ENCODE measurements at regions not wholly inside any gene's neighbourhood (a gene's known extent, or its start where the extent isn't known, plus 50 kb on each side); places are given as distances from the start of the nearest gene placed in this dataset.

- H3K4me1 ChIP-seq (ENCODE audit: insufficient read depth, low read length), result peaks cover 8% of the 10 kb centered on the region
- H3K27me3 ChIP-seq (ENCODE audit: insufficient read depth, low read length), result no peaks in the 10 kb centered on the region
- no peak overlapping the region for H3K4me3 ChIP-seq (ENCODE audit: low read length)
- H3K9me3 ChIP-seq (ENCODE audit: low read length), result peaks cover 2% of the 10 kb centered on the region
- no peak overlapping the region for H2AFZ ChIP-seq (ENCODE audit: low read depth, low read length)
- peaks cover 2% of the 10 kb centered on the region for H3K36me3 ChIP-seq (ENCODE audit: insufficient read depth, low read length)
Observed at GRCh38 chr17:77414811-77415400, 274.1 kb downstream of the SEC14L1 start.

GRCh38 chr17:77416105-77416713, 275.4 kb downstream of the SEC14L1 start:
- Histone ChIP-seq H2AFZ (ENCODE audit: low read depth, low read length) (no peak overlapping the region), H3K27me3 (ENCODE audit: insufficient read depth, low read length) (no peaks in the 10 kb centered on the region), H3K36me3 (ENCODE audit: insufficient read depth, low read length) (no peaks in the 10 kb centered on the region), H3K9me3 (ENCODE audit: low read length) (peaks cover 2% of the 10 kb centered on the region), H3K4me3 (ENCODE audit: low read length) (no peak overlapping the region), H3K4me1 (ENCODE audit: insufficient read depth, low read length) (peaks cover 10% of the 10 kb centered on the region)

- Histone ChIP-seq H3K27me3 (ENCODE audit: insufficient read depth, low read length) (no peaks in the 10 kb centered on the region), H3K4me3 (ENCODE audit: low read length) (no peak overlapping the region), H3K4me1 (ENCODE audit: insufficient read depth, low read length) (peaks cover 10% of the 10 kb centered on the region), H2AFZ (ENCODE audit: low read depth, low read length) (no peak overlapping the region), H3K36me3 (ENCODE audit: insufficient read depth, low read length) (no peaks in the 10 kb centered on the region), H3K9me3 (ENCODE audit: low read length) (no peaks in the 10 kb centered on the region)
Observed at GRCh38 chr17:77417575-77417974, 276.8 kb downstream of the SEC14L1 start.

GRCh38 chr17:77418609-77419008, 277.8 kb downstream of the SEC14L1 start:
- H3K4me3 ChIP-seq (ENCODE audit: low read length), result no peak overlapping the region
- no peaks in the 10 kb centered on the region for H3K27me3 ChIP-seq (ENCODE audit: insufficient read depth, low read length)
- no peaks in the 10 kb centered on the region for H3K36me3 ChIP-seq (ENCODE audit: insufficient read depth, low read length)
- H3K9me3 ChIP-seq (ENCODE audit: low read length), result no peaks in the 10 kb centered on the region
- no peak overlapping the region for H2AFZ ChIP-seq (ENCODE audit: low read depth, low read length)
- peaks cover 14% of the 10 kb centered on the region for H3K4me1 ChIP-seq (ENCODE audit: insufficient read depth, low read length)

GRCh38 chr17:77419095-77419494, 278.3 kb downstream of the SEC14L1 start:
- no peaks in the 10 kb centered on the region for H3K9me3 ChIP-seq (ENCODE audit: low read length)
- H2AFZ ChIP-seq (ENCODE audit: low read depth, low read length), result no peak overlapping the region
- peaks cover 16% of the 10 kb centered on the region for H3K4me1 ChIP-seq (ENCODE audit: insufficient read depth, low read length)
- H3K27me3 ChIP-seq (ENCODE audit: insufficient read depth, low read length), result no peaks in the 10 kb centered on the region
- H3K36me3 ChIP-seq (ENCODE audit: insufficient read depth, low read length), result no peaks in the 10 kb centered on the region
- no peak overlapping the region for H3K4me3 ChIP-seq (ENCODE audit: low read length)

- Histone ChIP-seq H3K9me3 (ENCODE audit: low read length) (no peaks in the 10 kb centered on the region), H2AFZ (ENCODE audit: low read depth, low read length) (no peak overlapping the region), H3K27me3 (ENCODE audit: insufficient read depth, low read length) (no peaks in the 10 kb centered on the region), H3K4me3 (ENCODE audit: low read length) (no peak overlapping the region), H3K4me1 (ENCODE audit: insufficient read depth, low read length) (peaks cover 17% of the 10 kb centered on the region), H3K36me3 (ENCODE audit: insufficient read depth, low read length) (no peaks in the 10 kb centered on the region)
Observed at GRCh38 chr17:77419547-77420094, 278.9 kb downstream of the SEC14L1 start.

- Histone ChIP-seq H2AFZ (ENCODE audit: low read depth, low read length) (no peak overlapping the region), H3K4me1 (ENCODE audit: insufficient read depth, low read length) (peaks cover 22% of the 10 kb centered on the region), H3K9me3 (ENCODE audit: low read length) (no peaks in the 10 kb centered on the region), H3K4me3 (ENCODE audit: low read length) (no peak overlapping the region), H3K27me3 (ENCODE audit: insufficient read depth, low read length) (no peaks in the 10 kb centered on the region), H3K36me3 (ENCODE audit: insufficient read depth, low read length) (no peaks in the 10 kb centered on the region)
Observed at GRCh38 chr17:77420095-77420803, 279.5 kb downstream of the SEC14L1 start.

- Histone ChIP-seq H3K4me1 (ENCODE audit: insufficient read depth, low read length) (peaks cover 30% of the 10 kb centered on the region), H2AFZ (ENCODE audit: low read depth, low read length) (no peak overlapping the region), H3K9me3 (ENCODE audit: low read length) (no peaks in the 10 kb centered on the region), H3K36me3 (ENCODE audit: insufficient read depth, low read length) (no peaks in the 10 kb centered on the region), H3K27me3 (ENCODE audit: insufficient read depth, low read length) (no peaks in the 10 kb centered on the region), H3K4me3 (ENCODE audit: low read length) (no peak overlapping the region)
Observed at GRCh38 chr17:77420804-77421629, 280.2 kb downstream of the SEC14L1 start.

- H3K9me3 ChIP-seq (ENCODE audit: low read length), result no peaks in the 10 kb centered on the region
- no peak overlapping the region for H2AFZ ChIP-seq (ENCODE audit: low read depth, low read length)
- no peak overlapping the region for H3K4me3 ChIP-seq (ENCODE audit: low read length)
- H3K4me1 ChIP-seq (ENCODE audit: insufficient read depth, low read length), result peaks cover 31% of the 10 kb centered on the region
- no peaks in the 10 kb centered on the region for H3K36me3 ChIP-seq (ENCODE audit: insufficient read depth, low read length)
- no peaks in the 10 kb centered on the region for H3K27me3 ChIP-seq (ENCODE audit: insufficient read depth, low read length)
Observed at GRCh38 chr17:77421630-77421972, 280.8 kb downstream of the SEC14L1 start.

- H3K27me3 ChIP-seq (ENCODE audit: insufficient read depth, low read length), result no peaks in the 10 kb centered on the region
- no peaks in the 10 kb centered on the region for H3K36me3 ChIP-seq (ENCODE audit: insufficient read depth, low read length)
- no peak overlapping the region for H3K4me3 ChIP-seq (ENCODE audit: low read length)
- H3K4me1 ChIP-seq (ENCODE audit: insufficient read depth, low read length), result peaks cover 31% of the 10 kb centered on the region
- no peaks in the 10 kb centered on the region for H3K9me3 ChIP-seq (ENCODE audit: low read length)
- no peak overlapping the region for H2AFZ ChIP-seq (ENCODE audit: low read depth, low read length)
Observed at GRCh38 chr17:77422104-77422747, 281.5 kb downstream of the SEC14L1 start.

- Histone ChIP-seq H3K9me3 (ENCODE audit: low read length) (no peaks in the 10 kb centered on the region), H3K4me3 (ENCODE audit: low read length) (no peak overlapping the region), H3K36me3 (ENCODE audit: insufficient read depth, low read length) (no peaks in the 10 kb centered on the region), H3K4me1 (ENCODE audit: insufficient read depth, low read length) (peaks cover 27% of the 10 kb centered on the region), H3K27me3 (ENCODE audit: insufficient read depth, low read length) (no peaks in the 10 kb centered on the region), H2AFZ (ENCODE audit: low read depth, low read length) (no peak overlapping the region)
Observed at GRCh38 chr17:77422748-77423113, 282.0 kb downstream of the SEC14L1 start.

GRCh38 chr17:77423589-77424451, 283.1 kb downstream of the SEC14L1 start:
- H3K4me3 ChIP-seq (ENCODE audit: low read length), result no peak overlapping the region
- H3K27me3 ChIP-seq (ENCODE audit: insufficient read depth, low read length), result no peaks in the 10 kb centered on the region
- no peaks in the 10 kb centered on the region for H3K9me3 ChIP-seq (ENCODE audit: low read length)
- no peak overlapping the region for H2AFZ ChIP-seq (ENCODE audit: low read depth, low read length)
- H3K4me1 ChIP-seq (ENCODE audit: insufficient read depth, low read length), result peaks cover 27% of the 10 kb centered on the region
- no peaks in the 10 kb centered on the region for H3K36me3 ChIP-seq (ENCODE audit: insufficient read depth, low read length)

Data from neuron (in vitro differentiated cells).